Caco-2 (cell line): ENCODE measurements at regions not wholly inside any gene's neighbourhood (a gene's known extent, or its start where the extent isn't known, plus 50 kb on each side); places are given as distances from the start of the nearest gene placed in this dataset.

ENCODE experiments used
- BruUV-seq: library from RNA; stranded (reverse); fragments of 400-500 nt; replicated peaks from 2 replicates; lab custom pipeline; 2021; lab: Mats Ljungman, UMichigan
- CTCF ChIA-PET: fragments of 300-600 bp; sonication (Branson Sonifier 250); formaldehyde crosslinking; loops from one replicate; lab custom pipeline; 2022; ENCODE audit warnings: antibody characterized with exemption; lab: Charles Lee
- POLR2A ChIA-PET: fragments of 300-600 bp; sonication (Branson Sonifier 250); formaldehyde crosslinking; loops from one replicate; lab custom pipeline; 2022; ENCODE audit warnings: antibody characterized with exemption; lab: Charles Lee
- DNase-seq, 2 experiments: peaks; one replicate each; pipeline versions ENCODE4 v3.0.0 to v3.0.0-alpha.2; 2020 to 2022
- H3K27me3 ChIP-seq: replicated peaks from 2 replicates; pipeline ENCODE4 v1.6.0; 2011; ENCODE audit warnings: low read length; ENCODE audit not compliant: control insufficient read depth, insufficient read depth
- H3K36me3 ChIP-seq: 2 replicates; pipeline ENCODE4 v1.5.1; 2011; ENCODE audit warnings: low read length; ENCODE audit not compliant: control insufficient read depth, insufficient read depth
- H3K4me1 ChIP-seq: fragments of 250-450 bp; sonication (Bioruptor Pico); 2 replicates; pipeline ENCODE4 v1.5.1; 2020; ENCODE audit warnings: mild to moderate bottlenecking
- H3K4me3 ChIP-seq: 2 replicates; pipeline ENCODE4 v1.5.1; 2011; ENCODE audit warnings: low read depth, mild to moderate bottlenecking, control low read depth, low read length
- H3K9me3 ChIP-seq: fragments of 250-450 bp; sonication (Bioruptor Pico); 2 replicates; pipeline ENCODE4 v1.5.1; 2020; ENCODE audit warnings: mild to moderate bottlenecking, moderate library complexity
- H3K27ac Mint-ChIP-seq: one replicate; pipeline ENCODE4 v1.8.0; 2022; ENCODE audit warnings: mixed read lengths; ENCODE audit not compliant: unreplicated experiment
- H3K27me3 Mint-ChIP-seq: one replicate; pipeline ENCODE4 v1.8.0; 2022; ENCODE audit warnings: mixed read lengths; ENCODE audit not compliant: insufficient read depth, unreplicated experiment
- H3K36me3 Mint-ChIP-seq: one replicate; pipeline ENCODE4 v1.8.0; 2022; ENCODE audit warnings: mild to moderate bottlenecking, mixed read lengths; ENCODE audit not compliant: insufficient read depth, unreplicated experiment
- H3K4me1 Mint-ChIP-seq: one replicate; pipeline ENCODE4 v1.8.0; 2022; ENCODE audit warnings: low read depth, mixed read lengths; ENCODE audit not compliant: unreplicated experiment
- H3K4me3 Mint-ChIP-seq: one replicate; pipeline ENCODE4 v1.8.0; 2022; ENCODE audit warnings: mild to moderate bottlenecking, moderate library complexity, mixed read lengths; ENCODE audit not compliant: unreplicated experiment
- H3K9me3 Mint-ChIP-seq: one replicate; pipeline ENCODE4 v1.8.0; 2022; ENCODE audit warnings: mixed read lengths; ENCODE audit not compliant: unreplicated experiment
- intact Hi-C: fragments of 100-400 bp; cut with micrococcal nuclease; formaldehyde crosslinking; loops from one replicate; pipeline ENCODE4 v1.10.0; 2022; ENCODE audit not compliant: unreplicated experiment
- TF ChIP-seq, protein P1 (sequence below), 2 experiments: fragments of 200-600 bp in 1 of 2; IDR thresholded peaks; 1 replicate in 1 of 2; 2 replicates in 1 of 2; pipeline versions ENCODE4 v1.5.1 to v1.8.0; 2011 to 2022; ENCODE audit warnings: antibody characterized with exemption in 1 of 2, control low read depth in 1 of 2, inconsistent platforms in 1 of 2, low read depth in 1 of 2, low read length in 1 of 2, mild to moderate bottlenecking in 1 of 2, moderate library complexity in 1 of 2; ENCODE audit not compliant: insufficient read depth in 1 of 2, severe bottlenecking in 1 of 2, unreplicated experiment in 1 of 2

DNA sequence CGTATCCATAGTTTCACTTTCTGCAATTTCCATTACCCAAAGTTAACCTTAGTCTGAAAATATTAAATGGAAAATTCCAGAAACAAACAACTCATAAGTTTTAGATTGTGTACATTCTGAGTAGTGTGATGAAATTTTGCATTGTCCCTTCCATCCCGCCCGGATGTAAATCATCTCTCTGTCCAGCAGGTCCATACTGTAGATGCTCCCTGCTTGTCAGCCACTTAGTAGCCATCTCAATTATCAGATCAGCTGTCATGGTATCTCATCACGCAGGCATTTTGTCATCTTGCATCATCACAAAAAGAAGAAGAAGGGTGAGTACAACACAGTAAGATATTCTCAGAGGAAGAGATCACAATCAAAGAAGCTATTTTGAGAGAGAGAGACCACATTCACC is 185.0 kb upstream of the STK17B start:
- Mint-ChIP-seq H3K36me3 (no peaks in the 10 kb centered on the region), H3K27me3 (peaks cover 2% of the 10 kb centered on the region), H3K9me3 (peaks cover 11% of the 10 kb centered on the region), H3K4me3 (no peak overlapping the region), H3K4me1 (no peaks in the 10 kb centered on the region), H3K27ac (no peak overlapping the region)
- CTCF ChIA-PET = no interaction called here
- no peak overlapping the region for H3K4me3 ChIP-seq
- DNase-seq = no peak
- TF ChIP-seq, protein P1, sequence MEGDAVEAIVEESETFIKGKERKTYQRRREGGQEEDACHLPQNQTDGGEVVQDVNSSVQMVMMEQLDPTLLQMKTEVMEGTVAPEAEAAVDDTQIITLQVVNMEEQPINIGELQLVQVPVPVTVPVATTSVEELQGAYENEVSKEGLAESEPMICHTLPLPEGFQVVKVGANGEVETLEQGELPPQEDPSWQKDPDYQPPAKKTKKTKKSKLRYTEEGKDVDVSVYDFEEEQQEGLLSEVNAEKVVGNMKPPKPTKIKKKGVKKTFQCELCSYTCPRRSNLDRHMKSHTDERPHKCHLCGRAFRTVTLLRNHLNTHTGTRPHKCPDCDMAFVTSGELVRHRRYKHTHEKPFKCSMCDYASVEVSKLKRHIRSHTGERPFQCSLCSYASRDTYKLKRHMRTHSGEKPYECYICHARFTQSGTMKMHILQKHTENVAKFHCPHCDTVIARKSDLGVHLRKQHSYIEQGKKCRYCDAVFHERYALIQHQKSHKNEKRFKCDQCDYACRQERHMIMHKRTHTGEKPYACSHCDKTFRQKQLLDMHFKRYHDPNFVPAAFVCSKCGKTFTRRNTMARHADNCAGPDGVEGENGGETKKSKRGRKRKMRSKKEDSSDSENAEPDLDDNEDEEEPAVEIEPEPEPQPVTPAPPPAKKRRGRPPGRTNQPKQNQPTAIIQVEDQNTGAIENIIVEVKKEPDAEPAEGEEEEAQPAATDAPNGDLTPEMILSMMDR (IDR thresholded peaks at IDR 0.05; ENCODE audit: insufficient read depth in 1 of 2, low read depth in 1 of 2, low read length in 1 of 2, severe bottlenecking in 1 of 2, unreplicated experiment in 1 of 2) = no peak
- H3K4me1 ChIP-seq = no peaks in the 10 kb centered on the region
- no peaks in the 10 kb centered on the region for H3K36me3 ChIP-seq
- H3K27me3 ChIP-seq = no peaks in the 10 kb centered on the region
- no TSS peak for BruUV-seq
- POLR2A ChIA-PET = no interaction called here
- intact Hi-C loops = no loop called here
- H3K9me3 ChIP-seq = no peaks in the 10 kb centered on the region

DNA sequence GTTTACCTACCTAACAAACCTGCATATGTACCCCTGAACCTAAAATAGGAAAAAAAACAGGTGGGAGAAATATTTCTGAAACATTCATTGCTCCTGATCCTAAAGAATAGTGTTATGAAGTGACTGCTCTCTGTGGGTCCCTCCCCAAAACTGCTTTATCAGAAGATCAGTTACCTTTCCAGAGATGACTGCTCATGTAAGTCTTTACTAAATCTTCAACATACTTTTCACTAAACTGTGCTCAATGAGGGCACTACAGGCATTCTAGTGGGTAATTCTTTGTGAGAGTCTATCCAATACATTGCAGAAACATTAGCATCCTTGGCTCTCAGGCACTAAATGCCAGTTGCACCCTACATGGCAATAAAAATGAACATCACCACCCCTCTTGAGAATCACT is 189.3 kb upstream of the STK17B start:
- ChIA-PET POLR2A (no interaction called here), CTCF (no interaction called here)
- Histone ChIP-seq H3K36me3 (no peaks in the 10 kb centered on the region), H3K4me3 (no peak overlapping the region), H3K27me3 (no peaks in the 10 kb centered on the region), H3K9me3 (no peaks in the 10 kb centered on the region), H3K4me1 (no peaks in the 10 kb centered on the region)
- Mint-ChIP-seq H3K4me1 (no peaks in the 10 kb centered on the region), H3K27me3 (peaks cover 2% of the 10 kb centered on the region), H3K36me3 (no peaks in the 10 kb centered on the region), H3K27ac (no peak overlapping the region), H3K9me3 (no peaks in the 10 kb centered on the region), H3K4me3 (no peak overlapping the region)
- no peak for DNase-seq
- TF ChIP-seq, protein P1 (IDR thresholded peaks at IDR 0.05; ENCODE audit: insufficient read depth in 1 of 2, low read depth in 1 of 2, low read length in 1 of 2, severe bottlenecking in 1 of 2, unreplicated experiment in 1 of 2) = no peak
- intact Hi-C loops = no loop called here
- no TSS peak for BruUV-seq

DNA sequence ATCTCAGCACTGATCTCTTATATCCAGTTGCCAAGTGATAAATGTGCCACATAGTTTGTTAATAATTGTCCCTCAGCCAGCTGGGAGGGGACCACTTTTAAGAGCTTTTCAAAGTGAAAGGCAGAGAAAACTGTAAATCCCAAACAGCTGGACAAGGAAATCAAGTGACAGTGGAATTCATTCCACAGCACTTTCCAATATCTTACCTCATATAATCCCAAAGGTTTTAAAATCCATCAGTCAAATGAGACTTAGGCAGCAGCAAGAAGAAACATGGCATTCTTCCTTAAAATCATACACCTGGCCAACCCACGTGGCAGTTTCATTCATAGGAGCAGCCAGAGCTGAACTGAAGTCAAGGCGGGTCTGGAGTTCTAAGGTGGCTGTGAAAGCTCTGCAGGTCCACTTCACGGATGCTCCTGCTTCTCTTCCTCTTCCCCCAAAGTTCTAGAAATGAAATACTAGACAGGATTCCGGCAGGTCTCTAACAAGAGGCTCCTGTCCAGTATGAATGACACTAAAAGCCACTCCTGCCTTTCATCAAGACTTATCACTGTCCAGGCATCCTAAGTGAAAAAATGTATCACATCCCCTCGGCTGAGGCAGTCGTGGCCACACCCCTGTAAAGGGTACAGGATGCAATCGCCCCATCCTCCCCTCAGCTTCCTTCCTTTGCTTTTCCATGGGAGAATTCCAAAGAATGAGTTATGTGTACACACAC is 190.4 kb upstream of the STK17B start:
- Mint-ChIP-seq H3K9me3 (no peaks in the 10 kb centered on the region), H3K4me3 (no peak overlapping the region), H3K36me3 (no peaks in the 10 kb centered on the region), H3K27ac (no peak overlapping the region), H3K27me3 (no peaks in the 10 kb centered on the region), H3K4me1 (no peaks in the 10 kb centered on the region)
- TF ChIP-seq, protein P1 (IDR thresholded peaks at IDR 0.05; ENCODE audit: insufficient read depth in 1 of 2, low read depth in 1 of 2, low read length in 1 of 2, severe bottlenecking in 1 of 2, unreplicated experiment in 1 of 2) = no peak
- Histone ChIP-seq H3K4me1 (no peaks in the 10 kb centered on the region), H3K36me3 (no peaks in the 10 kb centered on the region), H3K9me3 (no peaks in the 10 kb centered on the region), H3K4me3 (no peak overlapping the region), H3K27me3 (no peaks in the 10 kb centered on the region)
- ChIA-PET CTCF (no interaction called here), POLR2A (no interaction called here)
- no peak for DNase-seq
- no TSS peak for BruUV-seq
- intact Hi-C loops = no loop called here
